ENCODE measurements at regions not wholly inside any gene's neighbourhood (a gene's known extent, or its start where the extent isn't known, plus 50 kb on each side); places are given as distances from the start of the nearest gene placed in this dataset.

GRCh38 chr5:85017261-85017660 is 632.6 kb upstream of the EDIL3 start:
- no peak overlapping the region for H3K4me3 ChIP-seq (ENCODE audit: extremely low read depth in 1 of 4, insufficient read depth in 2 of 4, low read depth in 3 of 4, low read length in 4 of 4)
- no peak for TF ChIP-seq CTBP2 (IDR thresholded peaks at IDR 0.05; ENCODE audit: borderline replicate concordance, insufficient read depth, insufficient read length, low read length)
- no peak for TF ChIP-seq E2F6 (IDR thresholded peaks at IDR 0.05)
- no peak overlapping the region for H4K91ac ChIP-seq (replicated peaks; ENCODE audit: insufficient read length, low read length)
- WGBS, 2 experiments (ENCODE audit: extremely low coverage in 1 of 2, insufficient coverage in 1 of 2, insufficient read length in 1 of 2, insufficient replicate concordance in 2 of 2, low coverage in 1 of 2, low lambda C conversion rate in 2 of 2, missing lambda C conversion rate in 1 of 2): 91% methylated on average over 2 of the region's 2 CpGs; no CpG with 5 or more reads in 1 of the 2 experiments
- no peaks in the 10 kb centered on the region for H3K79me2 ChIP-seq (ENCODE audit: control insufficient read depth in 1 of 2, insufficient read depth in 2 of 2, low read length in 2 of 2)
- no peak overlapping the region for H3K56ac ChIP-seq (replicated peaks; ENCODE audit: insufficient read length, low read depth, low read length)
- POLR2A ChIA-PET (ENCODE audit: partially characterized antibody): no interaction called here
- no peak overlapping the region for H2BK20ac ChIP-seq (ENCODE audit: low read length)
- no peak overlapping the region for H3K4me2 ChIP-seq (ENCODE audit: insufficient read depth in 1 of 2, low read depth in 2 of 2, low read length in 2 of 2)
- H3K14ac ChIP-seq (ENCODE audit: insufficient read length): no peak overlapping the region
- H4K8ac ChIP-seq (ENCODE audit: extremely low read depth, insufficient read depth, low read length): no peak overlapping the region
- DNase-seq (ENCODE audit: low read depth in 1 of 2, low spot score in 2 of 2): no peak
- CTCF ChIA-PET (ENCODE audit: partially characterized antibody): no interaction called here
- H2BK5ac ChIP-seq (ENCODE audit: low read depth, low read length): no peak overlapping the region
- no peaks in the 10 kb centered on the region for H3K36me3 ChIP-seq (ENCODE audit: control insufficient read depth in 2 of 4, insufficient read depth in 4 of 4, low read length in 3 of 4)
- H3K23ac ChIP-seq (ENCODE audit: insufficient read length): no peak overlapping the region
- no peak overlapping the region for H2BK15ac ChIP-seq (ENCODE audit: low read length)
- no peaks in the 10 kb centered on the region for H3K4me1 ChIP-seq (replicated peaks in 1 of 4; ENCODE audit: control insufficient read depth in 3 of 4, insufficient read depth in 4 of 4, low read length in 3 of 4)
- no peak overlapping the region for H4K5ac ChIP-seq (ENCODE audit: insufficient read length, low read depth, low read length)
- H3K9ac ChIP-seq (replicated peaks in 1 of 4; ENCODE audit: extremely low read depth in 1 of 4, low read depth in 3 of 4, low read length in 3 of 4): no peak overlapping the region
- H2AK5ac ChIP-seq (ENCODE audit: low read depth, low read length): no peak overlapping the region
- H3K9me3 ChIP-seq (ENCODE audit: insufficient read depth in 2 of 2, low read depth in 1 of 2, low read length in 1 of 2): no peaks in the 10 kb centered on the region
- H2AFZ ChIP-seq (ENCODE audit: low read length): no peak overlapping the region
- no peaks in the 10 kb centered on the region for H4K20me1 ChIP-seq (replicated peaks in 1 of 2; ENCODE audit: control insufficient read depth in 1 of 2, insufficient read depth in 2 of 2, low read length in 2 of 2)
- H2BK120ac ChIP-seq (replicated peaks; ENCODE audit: low read depth, low read length): no peak overlapping the region
- no peak overlapping the region for H3K27ac ChIP-seq (ENCODE audit: low read depth, low read length)
- no peak overlapping the region for H3K4ac ChIP-seq (replicated peaks; ENCODE audit: insufficient read length, low read depth, low read length)
- H3K27me3 ChIP-seq (replicated peaks in 1 of 4; ENCODE audit: control insufficient read depth in 3 of 4, extremely low read depth in 1 of 4, insufficient read depth in 3 of 4, low read length in 3 of 4): no peaks in the 10 kb centered on the region
- no peaks in the 10 kb centered on the region for H3K79me1 ChIP-seq (ENCODE audit: low read depth, low read length)
- no peaks in the 10 kb centered on the region for H3K23me2 ChIP-seq (ENCODE audit: low read depth, low read length)
- no peak for FAIRE-seq
- no peak overlapping the region for H3K18ac ChIP-seq (ENCODE audit: extremely low read depth, low read length)
- no peak overlapping the region for H2BK12ac ChIP-seq (ENCODE audit: low read depth, low read length)

Measured in H1 (cell line).